GM12878 (cell line): ENCODE measurements at regions not wholly inside any gene's neighbourhood (a gene's known extent, or its start where the extent isn't known, plus 50 kb on each side); places are given as distances from the start of the nearest gene placed in this dataset.

Experiments
- ATAC-seq: fragments of 200-7000 bp; cut with Tn5 transposase; 3 replicates; pipeline ENCODE4 v1.9.1; 2020; ENCODE audit warnings: mild to moderate bottlenecking, moderate library complexity
- BruUV-seq: library from RNA; stranded (reverse); fragments of 400-500 nt; replicated peaks from 2 replicates; lab custom pipeline; 2021; lab: Mats Ljungman, UMichigan
- CTCF ChIA-PET: fragments of 300-600 bp; sonication (Branson Sonifier 250); formaldehyde crosslinking; extraction: SDS; loops from one replicate; lab custom pipeline; 2021; ENCODE audit warnings: inconsistent platforms; lab: Yijun Ruan, JAX
- POLR2A ChIA-PET: fragments of 350-600 bp; formaldehyde crosslinking; extraction: SDS; loops from one replicate; lab custom pipeline; 2021; ENCODE audit warnings: inconsistent platforms; lab: Charles Lee
- RAD21 ChIA-PET: fragments of 300-600 bp; sonication (Branson Sonifier 250); formaldehyde crosslinking; loops from one replicate; lab custom pipeline; 2023; ENCODE audit warnings: antibody characterized with exemption; ENCODE audit not compliant: unreplicated experiment; lab: Charles Lee
- SMC1A ChIA-PET: fragments of 300-600 bp; sonication (Branson Sonifier 250); formaldehyde crosslinking; loops from one replicate; lab custom pipeline; 2023; ENCODE audit not compliant: unreplicated experiment, uncharacterized antibody; lab: Charles Lee
- DNase-seq: peaks from one replicate; pipeline ENCODE4 v3.0.0-alpha.2; 2011; ENCODE audit warnings: low read depth, low spot score
- FAIRE-seq: peaks from 3 replicates; lab custom pipeline; 2011; peaks lifted over from hg19 to GRCh38; lab: Jason Lieb, UNC
- H2AFZ ChIP-seq: 2 replicates; pipeline ENCODE4 v1.6.0; 2011; ENCODE audit warnings: low read depth, low read length, control low read depth; ENCODE audit not compliant: control insufficient read depth
- H3K27ac ChIP-seq: 2 replicates; pipeline ENCODE4 v1.5.1; 2011; ENCODE audit warnings: control low read depth; ENCODE audit not compliant: control insufficient read depth, insufficient read depth
- H3K27me3 ChIP-seq, 2 experiments: replicated peaks in 1 of 2; 2 replicates each; pipeline versions ENCODE4 v1.6.0 to v1.6.1; 2011; ENCODE audit warnings: low read length in 1 of 2; ENCODE audit not compliant: control insufficient read depth in 2 of 2, insufficient read depth in 2 of 2
- H3K36me3 ChIP-seq, 2 experiments: 2 replicates each; pipeline ENCODE4 v1.5.1; 2011; ENCODE audit warnings: low read length in 1 of 2; ENCODE audit not compliant: control insufficient read depth in 2 of 2, insufficient read depth in 2 of 2
- H3K4me1 ChIP-seq: 2 replicates; pipeline ENCODE4 v1.6.1; 2011; ENCODE audit warnings: mild to moderate bottlenecking, low read length, moderate library complexity, mixed read lengths; ENCODE audit not compliant: control insufficient read depth, insufficient read depth
- H3K4me2 ChIP-seq: 2 replicates; pipeline ENCODE4 v1.6.0; 2011; ENCODE audit warnings: control low read depth; ENCODE audit not compliant: control insufficient read depth, insufficient read depth
- H3K4me3 ChIP-seq: fragments of 200-600 bp; sonication (generic); 2 replicates; pipeline ENCODE4 v1.5.1; 2016
- H3K79me2 ChIP-seq: 2 replicates; pipeline ENCODE4 v1.6.0; 2011; ENCODE audit warnings: low read length; ENCODE audit not compliant: control insufficient read depth, insufficient read depth
- H3K9ac ChIP-seq: 2 replicates; pipeline ENCODE4 v1.8.0; 2011; ENCODE audit warnings: low read length, control low read depth, mixed read lengths; ENCODE audit not compliant: control insufficient read depth, insufficient read depth
- H3K9me3 ChIP-seq: replicated peaks from 3 replicates; pipeline ENCODE4 v1.5.1; 2011; ENCODE audit warnings: mild to moderate bottlenecking, low read length; ENCODE audit not compliant: control insufficient read depth, insufficient read depth
- H4K20me1 ChIP-seq: 2 replicates; pipeline ENCODE4 v1.6.0; 2011; ENCODE audit not compliant: control insufficient read depth, insufficient read depth
- E4F1 ChIP-seq: fragments of 450-650 bp; IDR thresholded peaks from 2 replicates; pipeline ENCODE4 v1.6.1; 2018; ENCODE audit warnings: borderline replicate concordance, mild to moderate bottlenecking; ENCODE audit not compliant: partially characterized antibody
- HSF1 ChIP-seq: fragments of 150-350 bp; IDR thresholded peaks from 2 replicates; pipeline ENCODE4 v1.6.1; 2014; ENCODE audit warnings: mild to moderate bottlenecking, low read depth, low read length
- MEF2A ChIP-seq: IDR thresholded peaks from 2 replicates; pipeline ENCODE4 v1.6.1; 2011; ENCODE audit warnings: low read depth, mild to moderate bottlenecking, low read length, moderate library complexity; ENCODE audit not compliant: insufficient read depth
- MEF2B ChIP-seq: fragments of 450-650 bp; IDR thresholded peaks from 2 replicates; pipeline ENCODE4 v1.6.1; 2018; ENCODE audit warnings: mild to moderate bottlenecking, moderate library complexity; ENCODE audit not compliant: partially characterized antibody, poor library complexity, severe bottlenecking
- MTA2 ChIP-seq: fragments of 450-650 bp; IDR thresholded peaks from 2 replicates; pipeline ENCODE4 v1.6.1; 2016; ENCODE audit warnings: low read depth, mild to moderate bottlenecking, moderate library complexity
- NR2F1 ChIP-seq: fragments of 450-650 bp; conservative IDR thresholded peaks from 2 replicates; pipeline ENCODE4 v1.6.1; 2017; ENCODE audit warnings: mild to moderate bottlenecking
- RAD21 ChIP-seq: IDR thresholded peaks from 2 replicates; pipeline ENCODE4 v1.6.1; 2011; ENCODE audit warnings: mild to moderate bottlenecking, low read depth, low read length, moderate library complexity; ENCODE audit not compliant: insufficient read depth
- SUPT20H ChIP-seq: IDR thresholded peaks from 2 replicates; pipeline ENCODE4 v1.6.1; 2011; ENCODE audit warnings: low read depth, mild to moderate bottlenecking, low read length, moderate library complexity, borderline replicate concordance; ENCODE audit not compliant: control insufficient read depth
- WGBS: methylation state at CpG from one replicate; pipeline ENCODE4 v1.1.6; 2016; ENCODE audit warnings: low lambda C conversion rate; ENCODE audit not compliant: insufficient replicate concordance, insufficient coverage; ENCODE audit errors: missing lambda C conversion rate; 5-methylcytosine and 5-hydroxymethylcytosine counted together
- in situ Hi-C: fragments of 300-500 bp; cut with MboI; formaldehyde crosslinking; loops from 9 replicates; pipeline ENCODE4 v1.14.3; 2018; ENCODE audit warnings: mixed read lengths
- intact Hi-C: fragments of 100-400 bp; cut with micrococcal nuclease; formaldehyde crosslinking; loops from one replicate; pipeline ENCODE4 v1.14.2; 2022; ENCODE audit not compliant: unreplicated experiment

- TF ChIP-seq HSF1 (no peak), MEF2B (no peak), RAD21 (no peak), E4F1 (no peak), MEF2A (no peak), SUPT20H (no peak), NR2F1 (no peak), MTA2 (no peak)
- WGBS, result 75% methylated on average over 1 of the region's 1 CpG
- Histone ChIP-seq H3K36me3 (no peaks in the 10 kb centered on the region), H3K9me3 (no peaks in the 10 kb centered on the region), H3K4me3 (no peak overlapping the region), H3K79me2 (no peaks in the 10 kb centered on the region), H3K4me2 (no peak overlapping the region), H3K4me1 (no peaks in the 10 kb centered on the region), H2AFZ (no peak overlapping the region), H3K27ac (no peak overlapping the region), H4K20me1 (no peaks in the 10 kb centered on the region), H3K27me3 (no peaks in the 10 kb centered on the region), H3K9ac (no peak overlapping the region)
- no TSS peak for BruUV-seq
- FAIRE-seq (no peak), ATAC-seq (no peak), DNase-seq (no peak)
- RAD21 ChIA-PET, result no interaction called here
- intact Hi-C loops, result no loop called here
- in situ Hi-C loops, result no loop called here
- SMC1A ChIA-PET, result no interaction called here
- POLR2A ChIA-PET, result no interaction called here
- CTCF ChIA-PET, result no interaction called here
Measured at GRCh38 chr21:18529254-18529653, 125.7 kb upstream of the TMPRSS15 start.
